NCI-H2227 (cell line): ENCODE measurements at regions not wholly inside any gene's neighbourhood (a gene's known extent, or its start where the extent isn't known, plus 50 kb on each side); places are given as distances from the start of the nearest gene placed in this dataset.
"Not testable (repeated sequence)": the region's sequence is repeated elsewhere in the genome, so short reads cannot be mapped to it uniquely, and the experiment has no call there.

Experiments used
- DNase-seq: peaks from one replicate; lab custom pipeline; 2025; ENCODE audit not compliant: unreplicated experiment; lab: John Stamatoyannopoulos, UW

- no peak for DNase-seq
Measured at GRCh38 chr3:105281989-105282388, 84.7 kb upstream of the ALCAM start.

- DNase-seq = no peak
Measured at GRCh38 chr3:105284876-105285275, 81.8 kb upstream of the ALCAM start.

DNA sequence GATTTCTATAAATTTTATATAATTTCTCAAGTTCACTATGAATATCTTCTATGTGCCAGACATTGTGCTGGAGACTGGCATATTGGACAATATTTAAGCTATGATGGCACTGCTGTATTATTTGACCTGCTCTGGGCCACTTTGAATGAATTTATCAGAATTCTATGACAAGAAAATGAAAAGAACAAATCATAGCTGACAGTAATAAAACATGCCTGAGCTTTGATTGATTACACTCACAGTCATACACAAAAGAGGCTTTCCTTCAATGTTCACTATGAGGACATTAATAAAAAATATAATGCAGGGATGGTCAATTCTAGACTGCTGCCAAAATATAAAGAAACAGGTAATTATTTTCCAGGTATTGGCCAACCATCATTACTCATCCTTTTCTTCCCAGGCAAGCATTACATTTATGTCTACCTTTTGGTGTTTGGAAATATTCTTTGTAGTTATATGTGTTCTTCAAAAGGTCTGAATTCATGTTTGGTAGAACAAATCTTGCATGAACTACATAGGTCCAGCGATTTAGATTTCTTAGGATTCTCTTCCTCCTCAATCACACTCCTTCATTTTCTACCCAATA lies 81.0 kb upstream of the ALCAM start:
- no peak for DNase-seq

GRCh38 chr3:105293441-105293840 lies 73.3 kb upstream of the ALCAM start:
- DNase-seq = no peak

DNA sequence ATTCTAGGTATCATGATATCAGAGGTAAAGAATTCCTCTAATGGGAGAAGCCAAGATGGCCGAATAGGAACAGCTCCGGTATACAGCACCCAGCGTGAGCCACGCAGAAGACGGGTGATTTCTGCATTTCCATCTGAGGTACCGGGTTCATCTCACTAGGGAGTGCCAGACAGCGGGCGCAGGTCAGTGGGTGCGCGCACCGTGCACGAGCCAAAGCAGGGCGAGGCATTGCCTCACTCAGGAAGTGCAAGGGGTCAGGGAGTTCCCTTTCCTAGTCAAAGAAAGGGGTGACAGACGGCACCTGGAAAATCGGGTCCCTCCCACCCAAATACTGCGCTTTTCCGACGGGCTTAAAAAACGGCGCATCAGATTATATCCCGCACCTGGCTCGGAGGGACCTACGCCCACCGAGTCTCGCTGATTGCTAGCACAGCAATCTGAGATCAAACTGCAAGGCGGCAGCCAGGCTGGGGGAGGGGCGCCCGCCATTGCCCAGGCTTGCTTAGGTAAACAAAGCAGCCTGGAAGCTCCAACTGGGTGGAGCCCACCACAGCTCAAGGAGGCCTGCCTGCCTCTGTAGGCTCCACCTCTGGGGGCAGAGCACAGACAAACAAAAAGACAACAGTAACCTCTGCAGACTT lies 70.4 kb upstream of the ALCAM start:
- not testable (repeated sequence) for DNase-seq

DNA sequence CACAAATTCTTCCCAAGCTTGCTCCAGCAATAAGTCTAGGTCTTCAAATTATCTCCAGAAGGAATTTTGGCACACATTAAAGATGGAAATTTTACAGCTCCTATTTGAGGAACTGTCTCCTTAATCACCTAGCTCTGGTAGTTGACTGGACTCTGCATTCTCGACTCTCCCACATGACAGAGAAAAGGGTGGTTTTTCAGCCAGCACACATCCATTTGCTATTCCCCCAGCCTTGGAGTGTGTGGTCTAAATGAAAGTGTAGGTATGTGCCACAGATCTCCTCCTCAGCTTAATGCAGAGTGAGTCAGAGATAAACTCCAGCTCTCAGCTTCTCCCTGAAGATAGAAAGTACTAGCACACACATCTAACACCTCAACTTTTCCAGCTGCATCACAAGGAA lies 62.2 kb upstream of the ALCAM start:
- no peak for DNase-seq

GRCh38 chr3:105315144-105315543 lies 51.6 kb upstream of the ALCAM start:
- no peak for DNase-seq

DNA sequence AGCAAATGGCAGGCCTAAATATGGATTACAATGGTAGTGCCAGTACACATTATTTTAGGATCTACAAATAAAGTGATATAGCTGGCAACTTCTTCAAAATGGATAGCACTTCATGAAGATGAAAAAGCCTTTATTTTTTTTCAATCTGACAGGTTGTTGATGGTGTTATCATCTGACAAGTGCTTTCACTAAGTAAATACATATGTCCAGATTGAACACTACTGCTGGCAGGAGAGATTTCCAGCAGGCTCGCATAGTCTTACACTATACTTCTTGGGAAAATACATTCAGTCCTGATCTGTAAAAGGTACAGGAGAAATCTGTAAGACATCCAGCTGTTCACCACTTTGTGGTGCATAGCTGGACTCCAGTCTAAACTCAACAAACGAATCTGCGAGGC lies 50.9 kb upstream of the ALCAM start:
- no peak for DNase-seq

GRCh38 chr3:105316331-105316730 lies 50.4 kb upstream of the ALCAM start:
- DNase-seq = no peak
